NCI-H748 (cell line): ENCODE measurements at regions not wholly inside any gene's neighbourhood (a gene's known extent, or its start where the extent isn't known, plus 50 kb on each side); places are given as distances from the start of the nearest gene placed in this dataset.
A peak's percentile ranks its signal among the peaks of the same experiment; 100 is the strongest.

Experiments used
- DNase-seq: peaks from one replicate; lab custom pipeline; 2025; ENCODE audit not compliant: unreplicated experiment; lab: John Stamatoyannopoulos, UW

GRCh38 chr6:16871047-16871446 lies 109.8 kb upstream of the ATXN1 start:
- DNase-seq, result peak; percentile 17

- no peak for DNase-seq
Observed at GRCh38 chr6:16868968-16869367, 107.7 kb upstream of the ATXN1 start.

- DNase-seq, result no peak
Observed at GRCh38 chr6:16857969-16858592, 96.8 kb upstream of the ATXN1 start.

- DNase-seq, result peak; percentile 34
Observed at GRCh38 chr6:16855460-16855859, 94.2 kb upstream of the ATXN1 start.

- DNase-seq, result no peak
Observed at GRCh38 chr6:16854986-16855385, 93.7 kb upstream of the ATXN1 start.

- DNase-seq, result no peak
Observed at GRCh38 chr6:16852671-16853070, 91.4 kb upstream of the ATXN1 start.

- DNase-seq, result no peak
Observed at GRCh38 chr6:16851758-16852157, 90.5 kb upstream of the ATXN1 start.

GRCh38 chr6:16851044-16851540 lies 89.8 kb upstream of the ATXN1 start:
- peak; percentile 83 for DNase-seq

GRCh38 chr6:16850681-16851026 lies 89.4 kb upstream of the ATXN1 start:
- peak; percentile 98 for DNase-seq

GRCh38 chr6:16849988-16850680 lies 88.9 kb upstream of the ATXN1 start:
- peak; percentile 77 for DNase-seq

GRCh38 chr6:16849280-16849987 lies 88.2 kb upstream of the ATXN1 start:
- peak; percentile 90 for DNase-seq

GRCh38 chr6:16846399-16846778 lies 85.1 kb upstream of the ATXN1 start:
- no peak for DNase-seq

- DNase-seq, result no peak
Observed at GRCh38 chr6:16844183-16844582, 82.9 kb upstream of the ATXN1 start.

GRCh38 chr6:16842676-16843075 lies 81.4 kb upstream of the ATXN1 start:
- DNase-seq, result no peak

GRCh38 chr6:16841241-16841640 lies 80.0 kb upstream of the ATXN1 start:
- no peak for DNase-seq

GRCh38 chr6:16840725-16841124 lies 79.5 kb upstream of the ATXN1 start:
- DNase-seq, result no peak

GRCh38 chr6:16840291-16840690 lies 79.0 kb upstream of the ATXN1 start:
- no peak for DNase-seq

GRCh38 chr6:16839631-16840179 lies 78.4 kb upstream of the ATXN1 start:
- DNase-seq, result no peak

- DNase-seq, result no peak
Observed at GRCh38 chr6:16837217-16837972, 76.1 kb upstream of the ATXN1 start.

GRCh38 chr6:16836144-16836981 lies 75.1 kb upstream of the ATXN1 start:
- no peak for DNase-seq
